Brain microvascular endothelial cell (primary cell): ENCODE measurements at regions not wholly inside any gene's neighbourhood (a gene's known extent, or its start where the extent isn't known, plus 50 kb on each side); places are given as distances from the start of the nearest gene placed in this dataset.

ENCODE experiments used
- DNase-seq: peaks from one replicate; pipeline ENCODE4 v3.0.0-alpha.2; 2020
- H3K27ac ChIP-seq: fragments of 250-450 bp; sonication (Bioruptor Pico); 2 replicates; pipeline ENCODE4 v1.5.1; 2020; ENCODE audit warnings: mild to moderate bottlenecking, moderate library complexity
- H3K27me3 ChIP-seq: fragments of 250-450 bp; sonication (Bioruptor Pico); replicated peaks from 2 replicates; pipeline ENCODE4 v1.5.1; 2020; ENCODE audit warnings: mild to moderate bottlenecking
- H3K36me3 ChIP-seq: fragments of 250-450 bp; sonication (Bioruptor Pico); replicated peaks from 2 replicates; pipeline ENCODE4 v1.5.1; 2020; ENCODE audit warnings: mild to moderate bottlenecking
- H3K4me3 ChIP-seq: 2 replicates; pipeline ENCODE4 v1.5.1; 2011; ENCODE audit warnings: low read depth, mild to moderate bottlenecking, control low read depth, low read length, moderate library complexity
- CTCF ChIP-seq: IDR thresholded peaks from 2 replicates; pipeline ENCODE4 v1.5.1; 2011; ENCODE audit warnings: low read depth, mild to moderate bottlenecking, moderate library complexity, low read length, control low read depth, inconsistent platforms; ENCODE audit errors: missing control alignments
- in situ Hi-C: cut with HindIII; loops from 2 replicates; pipeline ENCODE4 v1.10.0; 2017; ENCODE audit warnings: low sequenced_read_pairs, low pct_ligation_motif_present

- TF ChIP-seq CTCF: no peak
- H3K27ac ChIP-seq: no peak overlapping the region
- H3K27me3 ChIP-seq: no peaks in the 10 kb centered on the region
- no peak overlapping the region for H3K4me3 ChIP-seq
- in situ Hi-C loops: no loop called here
- H3K36me3 ChIP-seq: no peaks in the 10 kb centered on the region
- no peak for DNase-seq
Observed at GRCh38 chr18:41751161-41751560, 203.9 kb upstream of the PIK3C3 start.

GRCh38 chr18:41747723-41748242 is 207.3 kb upstream of the PIK3C3 start:
- no peak overlapping the region for H3K27ac ChIP-seq
- TF ChIP-seq CTCF: no peak
- in situ Hi-C loops: no loop called here
- no peaks in the 10 kb centered on the region for H3K36me3 ChIP-seq
- DNase-seq: no peak
- H3K4me3 ChIP-seq: no peak overlapping the region
- H3K27me3 ChIP-seq: no peaks in the 10 kb centered on the region

- no peak overlapping the region for H3K4me3 ChIP-seq
- peak; percentile 41 for DNase-seq
- no peaks in the 10 kb centered on the region for H3K27me3 ChIP-seq
- in situ Hi-C loops: no loop called here
- no peaks in the 10 kb centered on the region for H3K36me3 ChIP-seq
- TF ChIP-seq CTCF: peak; percentile 87
- H3K27ac ChIP-seq: no peak overlapping the region
Observed at GRCh38 chr18:41745166-41746049, 209.6 kb upstream of the PIK3C3 start.

GRCh38 chr18:41744421-41745030 is 210.5 kb upstream of the PIK3C3 start:
- H3K27ac ChIP-seq: no peak overlapping the region
- H3K27me3 ChIP-seq: no peaks in the 10 kb centered on the region
- H3K36me3 ChIP-seq: no peaks in the 10 kb centered on the region
- H3K4me3 ChIP-seq: no peak overlapping the region
- in situ Hi-C loops: no loop called here
- DNase-seq: no peak
- no peak for TF ChIP-seq CTCF

- Histone ChIP-seq H3K4me3 (no peak overlapping the region), H3K27me3 (no peaks in the 10 kb centered on the region), H3K36me3 (no peaks in the 10 kb centered on the region), H3K27ac (no peak overlapping the region)
- no peak for TF ChIP-seq CTCF
- in situ Hi-C loops: no loop called here
- DNase-seq: no peak
Observed at GRCh38 chr18:41737218-41737617, 217.8 kb upstream of the PIK3C3 start.
